GM12878 (cell line): ENCODE measurements at regions not wholly inside any gene's neighbourhood (a gene's known extent, or its start where the extent isn't known, plus 50 kb on each side); places are given as distances from the start of the nearest gene placed in this dataset.

Experiments used
- ATAC-seq: fragments of 200-7000 bp; cut with Tn5 transposase; 3 replicates; pipeline ENCODE4 v1.9.1; 2020; ENCODE audit warnings: mild to moderate bottlenecking, moderate library complexity
- BruUV-seq: library from RNA; stranded (reverse); fragments of 400-500 nt; replicated peaks from 2 replicates; lab custom pipeline; 2021; lab: Mats Ljungman, UMichigan
- CTCF ChIA-PET: fragments of 300-600 bp; sonication (Branson Sonifier 250); formaldehyde crosslinking; extraction: SDS; loops from one replicate; lab custom pipeline; 2021; ENCODE audit warnings: inconsistent platforms; lab: Yijun Ruan, JAX
- POLR2A ChIA-PET: fragments of 350-600 bp; formaldehyde crosslinking; extraction: SDS; loops from one replicate; lab custom pipeline; 2021; ENCODE audit warnings: inconsistent platforms; lab: Charles Lee
- RAD21 ChIA-PET: fragments of 300-600 bp; sonication (Branson Sonifier 250); formaldehyde crosslinking; loops from one replicate; lab custom pipeline; 2023; ENCODE audit warnings: antibody characterized with exemption; ENCODE audit not compliant: unreplicated experiment; lab: Charles Lee
- SMC1A ChIA-PET: fragments of 300-600 bp; sonication (Branson Sonifier 250); formaldehyde crosslinking; loops from one replicate; lab custom pipeline; 2023; ENCODE audit not compliant: unreplicated experiment, uncharacterized antibody; lab: Charles Lee
- DNase-seq: peaks from one replicate; pipeline ENCODE4 v3.0.0-alpha.2; 2011; ENCODE audit warnings: low read depth, low spot score
- FAIRE-seq: peaks from 3 replicates; lab custom pipeline; 2011; peaks lifted over from hg19 to GRCh38; lab: Jason Lieb, UNC
- H2AFZ ChIP-seq: 2 replicates; pipeline ENCODE4 v1.6.0; 2011; ENCODE audit warnings: low read depth, low read length, control low read depth; ENCODE audit not compliant: control insufficient read depth
- H3K27ac ChIP-seq: 2 replicates; pipeline ENCODE4 v1.5.1; 2011; ENCODE audit warnings: control low read depth; ENCODE audit not compliant: control insufficient read depth, insufficient read depth
- H3K27me3 ChIP-seq, 2 experiments: replicated peaks in 1 of 2; 2 replicates each; pipeline versions ENCODE4 v1.6.0 to v1.6.1; 2011; ENCODE audit warnings: low read length in 1 of 2; ENCODE audit not compliant: control insufficient read depth in 2 of 2, insufficient read depth in 2 of 2
- H3K36me3 ChIP-seq, 2 experiments: 2 replicates each; pipeline ENCODE4 v1.5.1; 2011; ENCODE audit warnings: low read length in 1 of 2; ENCODE audit not compliant: control insufficient read depth in 2 of 2, insufficient read depth in 2 of 2
- H3K4me1 ChIP-seq: 2 replicates; pipeline ENCODE4 v1.6.1; 2011; ENCODE audit warnings: mild to moderate bottlenecking, low read length, moderate library complexity, mixed read lengths; ENCODE audit not compliant: control insufficient read depth, insufficient read depth
- H3K4me2 ChIP-seq: 2 replicates; pipeline ENCODE4 v1.6.0; 2011; ENCODE audit warnings: control low read depth; ENCODE audit not compliant: control insufficient read depth, insufficient read depth
- H3K4me3 ChIP-seq: fragments of 200-600 bp; sonication (generic); 2 replicates; pipeline ENCODE4 v1.5.1; 2016
- H3K79me2 ChIP-seq: 2 replicates; pipeline ENCODE4 v1.6.0; 2011; ENCODE audit warnings: low read length; ENCODE audit not compliant: control insufficient read depth, insufficient read depth
- H3K9ac ChIP-seq: 2 replicates; pipeline ENCODE4 v1.8.0; 2011; ENCODE audit warnings: low read length, control low read depth, mixed read lengths; ENCODE audit not compliant: control insufficient read depth, insufficient read depth
- H3K9me3 ChIP-seq: replicated peaks from 3 replicates; pipeline ENCODE4 v1.5.1; 2011; ENCODE audit warnings: mild to moderate bottlenecking, low read length; ENCODE audit not compliant: control insufficient read depth, insufficient read depth
- H4K20me1 ChIP-seq: 2 replicates; pipeline ENCODE4 v1.6.0; 2011; ENCODE audit not compliant: control insufficient read depth, insufficient read depth
- BCLAF1 ChIP-seq: fragments of 450-650 bp; IDR thresholded peaks from 2 replicates; pipeline ENCODE4 v1.6.1; 2017; ENCODE audit warnings: antibody characterized with exemption, mild to moderate bottlenecking, moderate library complexity
- BMI1 ChIP-seq: fragments of 450-650 bp; IDR thresholded peaks from 2 replicates; pipeline ENCODE4 v1.6.1; 2016; ENCODE audit warnings: mild to moderate bottlenecking, moderate library complexity, borderline replicate concordance
- CBFB ChIP-seq: IDR thresholded peaks from 2 replicates; pipeline ENCODE4 v1.6.1; 2016; ENCODE audit warnings: antibody characterized with exemption, low read depth
- DPF2 ChIP-seq: fragments of 450-650 bp; IDR thresholded peaks from 2 replicates; pipeline ENCODE4 v1.6.1; 2017; ENCODE audit warnings: mild to moderate bottlenecking
- ELK1 ChIP-seq: IDR thresholded peaks from 2 replicates; pipeline ENCODE4 v1.6.1; 2012; ENCODE audit warnings: low read depth, low read length, improper control_type of control experiment
- EP300 ChIP-seq, 2 experiments: fragments of 150-350 bp in 1 of 2; IDR thresholded peaks; 2 replicates each; pipeline ENCODE4 v1.6.1; 2011 to 2012; ENCODE audit warnings: low read depth in 2 of 2, low read length in 2 of 2, borderline replicate concordance in 1 of 2, improper control_type of control experiment in 1 of 2, inconsistent platforms in 1 of 2; ENCODE audit not compliant: control insufficient read depth in 1 of 2
- IRF4 ChIP-seq: IDR thresholded peaks from 2 replicates; pipeline ENCODE4 v1.6.1; 2011; ENCODE audit warnings: low read depth, low read length
- KAT2A ChIP-seq: conservative IDR thresholded peaks from 2 replicates; pipeline ENCODE4 v1.6.1; 2011; ENCODE audit warnings: low read depth, low read length; ENCODE audit not compliant: control insufficient read depth
- MYC ChIP-seq: IDR thresholded peaks from 2 replicates; pipeline ENCODE4 v1.6.1; 2011; ENCODE audit warnings: mild to moderate bottlenecking, low read length, moderate library complexity, inconsistent platforms; ENCODE audit not compliant: insufficient read depth, insufficient replicate concordance, insufficient read length, severe bottlenecking
- PAX8 ChIP-seq: fragments of 450-650 bp; IDR thresholded peaks from 2 replicates; pipeline ENCODE4 v1.6.1; 2017; ENCODE audit warnings: mild to moderate bottlenecking, moderate library complexity
- RCOR1 ChIP-seq: conservative IDR thresholded peaks from 2 replicates; pipeline ENCODE4 v1.6.1; 2012; ENCODE audit warnings: low read depth, low read length, improper control_type of control experiment
- RELA ChIP-seq: fragments of 450-650 bp; IDR thresholded peaks from 2 replicates; pipeline ENCODE4 v1.8.0; 2014; ENCODE audit warnings: borderline replicate concordance; ENCODE audit not compliant: partially characterized antibody
- SIN3A ChIP-seq: IDR thresholded peaks from 2 replicates; pipeline ENCODE4 v1.6.1; 2012; ENCODE audit warnings: low read depth, low read length, improper control_type of control experiment
- SMC3 ChIP-seq: IDR thresholded peaks from 2 replicates; pipeline ENCODE4 v1.6.1; 2011; ENCODE audit warnings: low read length, improper control_type of control experiment, borderline replicate concordance
- ZNF24 ChIP-seq: fragments of 450-650 bp; IDR thresholded peaks from 2 replicates; pipeline ENCODE4 v1.6.1; 2017; ENCODE audit warnings: antibody characterized with exemption, mild to moderate bottlenecking
- ZNF384 ChIP-seq: IDR thresholded peaks from 2 replicates; pipeline ENCODE4 v1.6.1; 2012; ENCODE audit warnings: low read depth, mild to moderate bottlenecking, low read length, improper control_type of control experiment, borderline replicate concordance
- in situ Hi-C: fragments of 300-500 bp; cut with MboI; formaldehyde crosslinking; loops from 9 replicates; pipeline ENCODE4 v1.14.3; 2018; ENCODE audit warnings: mixed read lengths
- intact Hi-C: fragments of 100-400 bp; cut with micrococcal nuclease; formaldehyde crosslinking; loops from one replicate; pipeline ENCODE4 v1.14.2; 2022; ENCODE audit not compliant: unreplicated experiment
- TF ChIP-seq, protein P1 (sequence below): fragments of 450-650 bp; IDR thresholded peaks from 2 replicates; pipeline ENCODE4 v1.6.1; 2017; ENCODE audit warnings: mild to moderate bottlenecking, moderate library complexity

- no peak overlapping the region for H3K9ac ChIP-seq
- no peaks in the 10 kb centered on the region for H3K79me2 ChIP-seq
- H3K36me3 ChIP-seq, result no peaks in the 10 kb centered on the region
- ChIA-PET RAD21 (interaction anchor here (0.7 to 1.3 kb wide), 3 partner anchors 407 to 411 kb away, joined by 3 read pairs; no protein-coding TSS in a partner anchor), CTCF (interaction anchor here (1.0 to 1.2 kb wide), 3 partner anchors 13 to 408 kb away, joined by 3 read pairs; no protein-coding TSS in a partner anchor), SMC1A (interaction anchor here (0.8 kb wide), 1 partner anchor 294 kb away, joined by 3 read pairs; no protein-coding TSS in a partner anchor), POLR2A (no interaction called here)
- intact Hi-C loops, result loop anchor here (10.0 kb wide), 1 partner anchor 271 kb away; no protein-coding TSS in a partner anchor
- no peaks in the 10 kb centered on the region for H3K27me3 ChIP-seq
- DNase-seq (no peak), ATAC-seq (no peak), FAIRE-seq (no peak)
- H3K4me3 ChIP-seq, result no peak overlapping the region
- no peaks in the 10 kb centered on the region for H4K20me1 ChIP-seq
- H3K27ac ChIP-seq, result no peak overlapping the region
- H3K9me3 ChIP-seq, result no peaks in the 10 kb centered on the region
- H2AFZ ChIP-seq, result no peak overlapping the region
- no peaks in the 10 kb centered on the region for H3K4me1 ChIP-seq
- no peak overlapping the region for H3K4me2 ChIP-seq
- in situ Hi-C loops, result no loop called here
- no TSS peak for BruUV-seq
- TF ChIP-seq ZNF24, result no peak
- no peak for TF ChIP-seq EP300 (IDR thresholded peaks at IDR 0.05; ENCODE audit: borderline replicate concordance in 1 of 2, control insufficient read depth in 1 of 2, low read depth in 2 of 2, low read length in 2 of 2)
- no peak for TF ChIP-seq DPF2
- TF ChIP-seq MYC, result no peak
- no peak for TF ChIP-seq KAT2A
- TF ChIP-seq CBFB, result no peak
- TF ChIP-seq BMI1, result no peak
- TF ChIP-seq, protein P1, sequence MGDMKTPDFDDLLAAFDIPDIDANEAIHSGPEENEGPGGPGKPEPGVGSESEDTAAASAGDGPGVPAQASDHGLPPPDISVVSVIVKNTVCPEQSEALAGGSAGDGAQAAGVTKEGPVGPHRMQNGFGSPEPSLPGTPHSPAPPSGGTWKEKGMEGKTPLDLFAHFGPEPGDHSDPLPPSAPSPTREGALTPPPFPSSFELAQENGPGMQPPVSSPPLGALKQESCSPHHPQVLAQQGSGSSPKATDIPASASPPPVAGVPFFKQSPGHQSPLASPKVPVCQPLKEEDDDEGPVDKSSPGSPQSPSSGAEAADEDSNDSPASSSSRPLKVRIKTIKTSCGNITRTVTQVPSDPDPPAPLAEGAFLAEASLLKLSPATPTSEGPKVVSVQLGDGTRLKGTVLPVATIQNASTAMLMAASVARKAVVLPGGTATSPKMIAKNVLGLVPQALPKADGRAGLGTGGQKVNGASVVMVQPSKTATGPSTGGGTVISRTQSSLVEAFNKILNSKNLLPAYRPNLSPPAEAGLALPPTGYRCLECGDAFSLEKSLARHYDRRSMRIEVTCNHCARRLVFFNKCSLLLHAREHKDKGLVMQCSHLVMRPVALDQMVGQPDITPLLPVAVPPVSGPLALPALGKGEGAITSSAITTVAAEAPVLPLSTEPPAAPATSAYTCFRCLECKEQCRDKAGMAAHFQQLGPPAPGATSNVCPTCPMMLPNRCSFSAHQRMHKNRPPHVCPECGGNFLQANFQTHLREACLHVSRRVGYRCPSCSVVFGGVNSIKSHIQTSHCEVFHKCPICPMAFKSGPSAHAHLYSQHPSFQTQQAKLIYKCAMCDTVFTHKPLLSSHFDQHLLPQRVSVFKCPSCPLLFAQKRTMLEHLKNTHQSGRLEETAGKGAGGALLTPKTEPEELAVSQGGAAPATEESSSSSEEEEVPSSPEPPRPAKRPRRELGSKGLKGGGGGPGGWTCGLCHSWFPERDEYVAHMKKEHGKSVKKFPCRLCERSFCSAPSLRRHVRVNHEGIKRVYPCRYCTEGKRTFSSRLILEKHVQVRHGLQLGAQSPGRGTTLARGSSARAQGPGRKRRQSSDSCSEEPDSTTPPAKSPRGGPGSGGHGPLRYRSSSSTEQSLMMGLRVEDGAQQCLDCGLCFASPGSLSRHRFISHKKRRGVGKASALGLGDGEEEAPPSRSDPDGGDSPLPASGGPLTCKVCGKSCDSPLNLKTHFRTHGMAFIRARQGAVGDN, result no peak
- no peak for TF ChIP-seq RCOR1
- no peak for TF ChIP-seq SMC3
- no peak for TF ChIP-seq PAX8
- no peak for TF ChIP-seq SIN3A
- TF ChIP-seq ZNF384, result no peak
- TF ChIP-seq IRF4, result no peak
- TF ChIP-seq ELK1, result no peak
- TF ChIP-seq BCLAF1, result no peak
- TF ChIP-seq RELA, result no peak
These were observed 72.7 kb downstream of the GPR85 start for GRCh38 chr7:113013761-113014449.
